HG03025 (cell line): ENCODE measurements at regions not wholly inside any gene's neighbourhood (a gene's known extent, or its start where the extent isn't known, plus 50 kb on each side); places are given as distances from the start of the nearest gene placed in this dataset.

Experiments used
- ATAC-seq: cut with Tn5 transposase; IDR thresholded peaks from one replicate; pipeline ENCODE4 v1.9.1; 2021; ENCODE audit warnings: mild to moderate bottlenecking, moderate library complexity; ENCODE audit not compliant: unreplicated experiment, low FRiP score

DNA sequence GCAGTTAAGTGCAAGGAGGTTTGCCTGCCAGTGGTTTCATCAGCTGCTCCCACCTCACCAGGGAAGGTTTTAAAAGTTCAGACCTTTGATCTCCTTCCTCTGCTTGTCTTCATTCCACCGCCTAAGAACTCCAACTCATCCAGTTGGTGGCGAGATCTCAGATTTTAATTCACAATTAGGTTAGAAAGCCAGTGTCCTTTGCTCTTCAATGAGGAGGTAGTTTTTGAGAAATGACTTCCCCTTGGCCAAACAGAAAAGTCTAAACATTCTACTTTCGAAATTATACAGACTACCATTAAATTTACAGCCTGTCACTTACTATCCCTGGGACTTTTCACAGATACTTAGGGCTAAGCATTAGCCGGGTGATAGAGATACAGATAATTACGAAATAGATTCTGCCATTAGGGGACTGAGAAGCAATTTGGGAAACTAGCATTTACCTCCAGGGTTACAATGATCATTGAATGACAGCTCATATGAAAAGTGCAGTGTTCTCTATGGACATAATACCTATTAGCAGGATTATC is 513.4 kb upstream of the GHITM start:
- ATAC-seq: no peak

DNA sequence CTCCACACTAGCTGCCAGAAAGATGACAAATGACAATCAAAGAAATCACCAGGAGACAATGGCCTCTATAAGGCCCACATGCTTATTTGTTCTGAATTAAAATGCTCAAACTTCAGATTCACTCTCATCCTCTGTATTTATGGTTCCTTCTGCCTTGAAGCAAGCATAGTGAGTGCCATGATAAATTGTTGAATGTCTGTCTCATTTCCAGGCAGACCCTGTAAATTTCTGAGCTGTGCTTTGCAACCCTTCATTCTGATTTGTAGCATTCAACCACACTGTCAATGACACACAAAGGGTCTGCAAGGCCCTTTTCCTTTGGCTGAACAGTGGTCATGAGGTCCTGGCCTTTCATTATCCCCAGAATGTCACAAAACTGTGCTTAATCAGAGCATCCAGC is 506.6 kb upstream of the GHITM start:
- no peak for ATAC-seq

DNA sequence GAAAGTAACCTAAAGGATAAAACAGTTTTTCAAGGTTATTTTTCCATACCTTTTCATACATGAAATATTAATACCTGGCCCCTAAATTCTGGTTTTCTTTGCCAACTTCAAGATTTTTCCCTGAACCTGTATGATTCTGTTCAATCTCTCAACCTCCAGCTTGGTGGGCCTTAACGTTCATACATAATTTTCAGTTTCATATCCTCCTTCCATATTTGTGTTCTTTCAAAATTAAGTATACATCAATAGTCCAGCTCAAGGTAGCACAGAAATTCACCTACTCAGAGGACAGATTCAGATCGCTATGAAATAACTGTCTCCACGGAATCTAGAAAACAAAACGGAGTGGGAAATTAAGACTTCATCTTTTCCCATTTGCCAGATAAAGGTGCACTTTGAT is 505.8 kb upstream of the GHITM start:
- no peak for ATAC-seq

DNA sequence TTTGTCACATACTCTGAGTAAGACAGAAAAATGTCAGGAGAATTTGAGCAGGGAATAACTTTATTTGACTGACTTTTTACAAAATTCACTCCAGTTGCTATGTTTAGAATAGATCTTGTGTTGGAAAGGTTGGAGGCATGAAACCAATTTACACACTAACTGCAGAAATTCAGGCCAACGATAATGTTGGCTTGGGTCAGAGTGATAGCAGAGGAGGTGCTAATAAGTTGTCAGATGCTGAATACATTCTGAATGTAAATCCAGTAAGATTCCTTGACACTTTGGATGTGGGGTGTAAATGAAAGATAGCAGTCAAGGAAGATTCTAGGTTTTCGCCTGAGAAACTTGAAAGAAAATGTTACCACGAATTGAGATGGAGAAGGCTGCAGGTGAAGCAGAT is 502.5 kb upstream of the GHITM start:
- no peak for ATAC-seq

DNA sequence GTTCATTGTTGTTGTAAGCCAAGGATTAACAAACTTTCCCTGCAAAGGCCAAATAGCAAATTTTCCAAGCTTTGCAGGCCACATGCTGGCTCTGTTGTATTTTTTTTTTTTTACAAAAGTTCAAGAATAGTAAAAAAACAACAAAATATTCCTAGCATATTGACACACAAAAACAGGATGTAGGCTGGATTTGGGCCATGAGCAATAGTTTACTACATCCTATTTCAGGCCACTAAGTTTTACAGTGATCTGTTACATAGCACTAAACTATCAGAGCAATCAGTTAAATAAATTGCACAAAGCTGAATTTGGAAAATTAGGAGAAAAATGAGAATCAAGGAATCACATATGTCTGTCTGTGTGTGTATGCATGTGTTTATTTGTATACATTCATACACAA is 491.8 kb upstream of the GHITM start:
- no peak for ATAC-seq

DNA sequence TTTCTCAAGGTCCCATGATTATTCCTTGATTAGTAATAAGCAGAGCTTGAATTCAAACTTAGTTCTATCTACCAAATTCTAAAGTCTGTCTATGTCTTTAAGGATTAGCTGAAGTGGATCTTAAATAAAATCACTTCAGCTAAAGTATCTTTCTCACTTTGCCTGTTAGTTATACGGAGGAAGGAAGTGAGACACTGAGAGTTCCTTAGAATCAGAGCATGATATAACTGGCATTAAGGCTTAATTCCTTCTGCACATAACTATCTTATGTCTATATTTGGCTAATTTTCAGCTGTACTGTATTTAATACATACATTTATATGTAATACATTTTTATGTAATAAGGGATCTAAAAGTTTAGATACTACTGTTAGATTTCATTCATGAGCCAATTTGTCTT is 491.1 kb upstream of the GHITM start:
- no peak for ATAC-seq

DNA sequence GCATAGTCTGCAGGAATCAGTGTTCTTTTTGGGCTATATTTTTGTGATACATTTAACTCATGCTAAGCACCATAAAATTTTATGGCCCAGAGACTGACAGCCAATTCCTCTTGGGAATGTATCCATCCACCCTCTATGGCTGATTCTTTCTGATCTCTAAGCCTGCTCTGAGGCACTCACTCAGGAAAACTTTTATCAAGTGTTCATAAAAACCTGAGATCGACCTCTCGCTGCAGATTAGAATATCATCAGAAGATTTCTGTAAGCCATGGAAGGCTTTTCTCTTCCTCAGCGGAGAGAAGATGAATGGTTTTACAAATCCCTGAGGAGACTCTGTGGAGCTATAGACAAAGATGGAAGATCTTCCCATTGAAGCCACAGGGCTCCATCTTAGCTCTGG is 489.8 kb upstream of the GHITM start:
- no peak for ATAC-seq

DNA sequence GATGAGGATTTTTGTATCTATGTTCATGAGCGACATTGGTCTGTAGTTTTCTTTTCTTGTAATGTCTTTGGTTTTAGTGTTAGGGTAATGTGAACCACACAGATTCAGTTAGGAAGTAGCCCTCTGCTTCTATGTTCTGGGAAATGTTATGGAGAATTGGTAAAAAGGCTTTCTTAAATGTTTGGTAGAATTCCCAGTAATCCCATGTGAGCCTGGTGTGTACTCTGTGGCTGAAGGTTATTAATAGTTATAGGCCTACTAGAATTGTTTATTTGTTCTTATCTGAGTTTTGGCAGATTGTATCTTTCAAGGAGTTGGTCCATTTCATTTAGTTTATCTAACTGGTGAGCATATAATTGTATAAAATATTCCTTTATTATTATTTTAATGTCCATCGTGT is 484.6 kb upstream of the GHITM start:
- ATAC-seq: no peak

DNA sequence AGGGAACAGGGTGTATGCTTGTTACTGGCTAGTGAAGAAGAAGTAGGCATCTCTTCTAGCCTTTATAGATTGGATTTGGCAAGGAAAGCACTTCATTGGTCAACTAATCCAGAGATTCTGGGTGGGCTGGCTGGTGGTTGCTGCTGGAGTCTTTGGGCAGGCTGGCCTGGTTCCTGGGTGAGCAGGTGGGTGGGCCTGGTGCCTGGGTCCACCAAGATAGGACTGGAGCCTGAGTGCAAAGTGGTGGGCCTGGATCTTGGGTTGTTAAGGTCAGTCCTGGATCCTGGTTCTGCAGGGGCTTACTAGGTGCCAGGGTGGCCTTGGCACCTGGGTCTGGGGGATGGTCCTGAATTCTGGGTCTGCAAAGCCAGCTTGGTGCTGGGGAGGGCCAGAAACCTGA is 482.4 kb upstream of the GHITM start:
- no peak for ATAC-seq

DNA sequence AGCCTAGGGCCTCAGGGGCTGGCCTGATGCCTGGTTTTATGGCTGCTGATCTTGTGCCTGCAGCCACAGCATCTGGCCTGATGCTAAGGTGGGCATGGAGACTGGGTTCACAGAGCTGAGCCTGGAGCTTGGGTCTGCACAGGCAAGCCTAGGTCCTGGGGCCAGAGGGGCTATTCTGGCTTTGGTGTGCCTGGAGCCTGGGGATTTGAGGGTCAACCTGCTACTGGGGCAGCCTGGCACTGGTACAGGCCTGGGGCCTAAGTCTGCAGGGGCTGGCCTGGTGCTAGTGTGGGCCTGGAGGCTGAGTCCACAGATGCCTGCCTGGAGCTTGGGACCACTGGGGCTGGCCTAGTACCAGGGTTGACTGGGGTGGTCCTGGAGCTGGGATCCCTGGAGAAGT is 481.8 kb upstream of the GHITM start:
- ATAC-seq: no peak

DNA sequence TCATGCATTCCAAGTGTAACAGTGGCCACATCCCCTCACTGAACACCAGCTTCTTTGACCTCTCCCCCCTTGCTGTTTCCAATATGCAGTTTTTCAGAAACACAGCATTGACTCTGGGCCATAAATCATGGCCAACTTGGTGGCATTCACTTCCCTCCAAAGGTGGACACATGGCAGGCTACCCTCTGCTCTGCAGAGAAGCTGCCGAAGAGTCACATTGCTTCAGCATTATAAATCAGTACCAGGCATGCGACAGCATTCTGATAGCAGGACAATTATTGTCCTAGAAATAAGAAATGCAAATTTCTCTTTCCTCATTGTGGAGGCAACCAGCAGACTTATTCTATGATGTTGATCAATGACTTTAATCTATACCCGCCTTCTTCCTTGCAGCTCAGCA is 475.4 kb upstream of the GHITM start:
- no peak for ATAC-seq

DNA sequence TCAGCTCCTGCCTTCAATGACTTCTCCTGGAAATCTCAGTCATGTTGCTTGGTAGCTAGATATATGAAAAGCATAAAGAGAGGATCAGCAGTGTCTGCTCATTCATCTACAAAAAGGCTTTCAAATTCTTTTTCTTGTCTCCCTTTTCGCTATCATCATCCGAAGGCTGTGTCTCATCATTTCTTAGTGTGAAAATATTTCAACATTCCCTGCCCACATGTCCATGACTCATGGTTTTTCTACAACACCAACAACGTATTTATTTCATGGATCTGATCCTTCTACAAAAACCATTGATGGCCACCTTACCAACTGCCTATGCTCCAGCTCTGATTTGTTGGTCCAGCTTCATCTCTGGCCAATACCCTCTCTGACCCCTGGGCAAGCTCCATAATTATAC is 472.5 kb upstream of the GHITM start:
- ATAC-seq: no peak

DNA sequence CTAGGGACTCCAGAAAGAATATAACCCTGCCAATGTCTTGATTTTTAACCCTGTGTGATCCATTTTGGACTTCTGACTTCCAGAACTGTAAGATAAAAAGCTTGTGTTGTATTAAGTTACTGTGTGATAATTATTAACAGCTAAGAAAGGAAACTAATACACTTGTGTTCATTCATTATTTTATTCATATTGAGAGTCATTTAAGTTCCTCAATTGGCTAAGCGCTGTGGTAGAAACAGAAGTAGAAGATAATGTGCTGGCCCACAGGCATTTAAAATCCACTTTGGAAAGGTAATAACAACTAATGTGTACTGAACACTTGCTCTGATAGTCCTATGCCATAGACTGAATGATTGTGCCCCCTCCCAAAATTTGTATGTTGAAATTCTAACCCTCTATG is 471.7 kb upstream of the GHITM start:
- no peak for ATAC-seq

DNA sequence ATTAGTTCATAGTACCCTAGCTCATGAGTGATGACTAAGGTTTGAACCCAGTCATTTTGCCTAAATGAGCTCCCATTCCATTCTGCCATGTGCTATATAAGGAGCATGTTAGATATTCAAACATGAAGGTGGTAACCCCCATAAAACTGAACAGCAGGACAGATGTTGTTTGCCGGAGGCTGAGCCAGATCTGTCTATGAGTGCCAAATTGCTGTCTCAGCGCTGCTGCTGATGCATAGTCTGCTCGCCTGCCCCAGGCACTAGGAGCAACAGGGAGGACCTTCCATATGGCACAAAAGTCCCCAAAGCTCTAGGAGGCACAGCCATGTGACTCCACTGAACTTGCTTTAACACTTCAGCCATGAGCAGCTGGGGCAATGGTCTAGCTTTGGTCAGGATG is 466.0 kb upstream of the GHITM start:
- ATAC-seq: no peak

DNA sequence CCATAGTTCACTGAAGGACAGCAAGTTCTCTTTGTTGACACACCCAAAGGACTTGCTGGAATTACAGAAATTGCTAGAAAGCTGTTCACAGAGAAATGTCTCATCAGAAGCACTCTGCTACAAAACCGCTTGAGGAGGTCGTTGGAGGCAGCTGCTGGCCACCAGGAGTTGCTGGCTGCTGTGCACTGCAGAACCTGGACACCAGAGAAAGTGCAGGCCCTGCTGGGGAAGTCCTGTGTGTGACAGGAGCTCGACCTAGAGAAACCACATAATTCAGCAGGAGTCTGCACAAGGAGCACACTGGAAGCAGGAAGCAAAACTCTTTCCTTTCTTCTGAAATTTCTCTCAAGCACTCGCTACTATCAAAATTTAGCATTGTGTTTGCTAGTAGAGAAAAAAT is 461.5 kb upstream of the GHITM start:
- ATAC-seq: no peak

DNA sequence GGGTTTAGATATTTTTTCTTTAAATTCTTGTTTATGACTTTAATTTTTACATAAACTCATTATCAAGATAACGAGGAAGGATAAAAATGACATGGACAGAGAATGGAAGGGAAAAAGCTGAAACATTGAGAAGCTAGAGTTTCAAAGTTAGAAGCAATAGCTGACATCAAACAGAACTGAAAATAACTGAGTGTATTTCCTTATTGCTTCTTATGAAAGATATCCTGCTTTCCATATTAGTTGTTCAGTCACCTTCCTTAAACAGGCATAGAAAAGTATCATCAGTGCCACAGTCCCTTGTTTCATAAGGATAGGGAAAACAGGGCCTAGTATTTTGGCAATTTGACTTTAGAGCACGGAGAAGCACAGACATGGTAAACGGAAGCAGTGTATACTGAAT is 460.5 kb upstream of the GHITM start:
- ATAC-seq: no peak

DNA sequence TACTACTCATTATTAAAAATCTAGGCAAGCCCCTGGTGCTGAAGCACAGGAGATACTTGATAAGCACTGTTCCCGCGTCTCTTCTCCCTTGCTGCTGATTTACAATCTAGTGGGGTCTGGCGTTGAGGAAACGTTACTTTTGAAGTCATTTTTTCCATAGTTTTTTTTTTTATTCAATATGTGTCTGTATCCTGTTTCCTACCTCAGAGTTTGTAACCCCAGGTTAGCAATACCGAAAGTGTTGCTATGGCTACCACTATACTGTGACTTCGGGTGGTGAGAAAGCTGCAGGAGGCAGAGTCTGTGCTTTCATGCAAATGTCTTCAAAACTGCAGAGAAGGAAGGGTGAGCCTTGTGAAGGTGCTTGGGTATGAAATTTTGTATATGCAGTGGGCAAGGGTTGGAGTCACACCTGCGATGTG is 458.8 kb upstream of the GHITM start:
- ATAC-seq: peak; percentile 99

DNA sequence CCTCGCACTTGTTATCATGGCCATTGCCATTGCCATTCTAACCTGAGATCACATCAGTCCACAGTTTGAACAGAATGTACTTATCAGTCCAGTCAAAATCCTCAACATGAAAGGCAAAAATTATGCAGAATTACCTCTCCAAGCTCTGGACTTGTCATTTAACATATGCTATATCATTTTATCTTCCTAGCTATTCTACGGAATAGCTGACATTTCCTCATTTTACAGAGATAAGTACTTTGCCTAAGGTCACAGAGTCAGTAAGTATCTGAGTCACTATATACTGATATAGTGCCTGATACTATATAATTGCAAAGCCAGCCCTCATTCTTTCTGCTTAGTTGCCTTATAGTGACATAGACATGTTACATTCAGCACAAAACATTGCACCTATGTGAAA is 456.9 kb upstream of the GHITM start:
- no peak for ATAC-seq

DNA sequence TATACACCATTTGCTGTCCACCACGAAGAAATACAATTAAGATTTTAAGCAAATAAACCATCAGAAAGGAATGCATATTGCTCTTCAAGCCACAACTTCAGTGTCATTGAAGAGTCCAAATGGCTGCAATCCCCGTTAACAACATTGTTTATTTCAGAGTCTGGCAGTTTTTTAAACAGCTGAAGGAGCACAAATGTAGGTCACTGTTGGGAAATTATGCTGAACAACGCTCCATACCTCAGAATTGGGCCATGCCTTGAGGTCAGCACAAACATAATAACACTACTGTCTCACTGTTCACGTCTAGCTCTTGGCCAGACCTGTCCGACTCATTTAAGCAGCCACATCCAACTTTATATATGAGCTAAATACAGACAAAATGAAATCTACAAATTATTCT is 453.9 kb upstream of the GHITM start:
- no peak for ATAC-seq

DNA sequence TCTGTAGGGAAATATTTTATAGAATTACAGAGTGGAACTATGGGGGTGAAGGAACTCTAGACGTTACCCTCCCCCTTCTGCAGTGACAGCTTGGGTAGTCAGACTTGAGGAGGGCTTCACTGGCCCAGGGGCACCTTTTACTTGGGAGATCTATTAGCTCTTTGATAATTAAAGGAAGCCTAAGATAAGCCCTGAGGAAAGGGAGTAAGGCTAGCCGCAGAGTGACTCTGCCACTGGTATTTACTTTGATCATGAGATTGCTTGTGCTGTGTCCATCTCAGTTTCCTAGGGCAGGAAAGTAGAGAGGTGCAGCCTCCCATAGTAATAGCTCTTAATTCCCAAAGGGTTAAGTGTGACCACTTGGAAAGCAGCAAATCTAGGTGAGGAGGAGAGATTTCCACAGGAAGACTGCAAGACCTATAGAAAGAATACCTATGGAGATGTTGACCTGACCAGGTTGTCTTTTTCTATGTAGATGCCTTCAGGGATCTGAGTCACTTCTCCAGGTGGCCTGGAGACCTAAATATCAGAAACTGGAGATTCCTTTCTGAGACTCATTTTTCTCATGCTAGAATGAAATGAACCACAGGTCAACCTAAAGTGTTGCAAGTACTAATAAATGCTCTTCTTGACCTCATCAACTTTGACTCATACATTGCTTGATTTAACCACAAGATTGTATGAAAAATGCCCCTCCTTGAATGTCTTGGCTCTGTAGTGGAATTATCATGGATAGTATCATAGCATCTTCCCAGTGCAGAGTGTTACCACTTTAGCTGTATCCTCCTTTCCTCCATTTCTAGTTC is 447.3 kb upstream of the GHITM start:
- ATAC-seq: no peak

DNA sequence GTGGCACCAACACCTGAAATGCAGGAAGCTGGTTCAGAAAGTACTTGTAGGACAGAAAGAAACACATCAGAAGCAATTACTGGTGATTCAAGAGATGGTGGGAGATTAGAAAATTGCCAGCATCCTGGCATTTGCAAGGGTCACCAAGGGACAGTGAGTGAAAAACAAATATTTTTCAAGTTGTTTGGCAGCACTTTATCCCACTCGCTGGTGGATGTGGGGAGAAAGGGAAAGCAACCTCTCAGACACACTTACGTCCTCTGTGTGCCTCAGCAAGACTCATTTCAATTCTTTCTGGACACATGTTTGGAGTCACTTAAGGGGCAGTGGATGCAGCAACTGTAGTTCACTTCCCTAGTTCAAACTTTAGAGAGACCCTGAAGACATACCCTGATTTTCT is 440.4 kb upstream of the GHITM start:
- no peak for ATAC-seq

DNA sequence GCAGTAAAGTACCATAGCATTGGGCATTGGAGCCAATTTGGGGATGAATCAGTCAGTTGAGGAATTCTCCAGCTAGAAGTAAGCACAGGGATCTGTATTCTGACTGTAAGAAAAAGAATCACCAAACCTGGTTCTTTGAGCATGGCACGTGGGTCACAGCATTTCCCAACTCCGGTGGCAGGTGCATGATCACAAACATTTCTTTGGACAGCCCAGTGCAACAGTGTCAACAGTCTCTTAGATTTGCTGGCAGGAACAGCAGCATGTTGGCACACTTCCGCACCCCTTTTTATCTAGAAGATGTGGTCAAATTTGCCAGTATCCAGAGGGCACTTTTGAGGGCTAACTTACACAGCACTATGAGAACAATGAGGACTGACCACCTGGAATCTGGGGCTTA is 437.5 kb upstream of the GHITM start:
- ATAC-seq: no peak

DNA sequence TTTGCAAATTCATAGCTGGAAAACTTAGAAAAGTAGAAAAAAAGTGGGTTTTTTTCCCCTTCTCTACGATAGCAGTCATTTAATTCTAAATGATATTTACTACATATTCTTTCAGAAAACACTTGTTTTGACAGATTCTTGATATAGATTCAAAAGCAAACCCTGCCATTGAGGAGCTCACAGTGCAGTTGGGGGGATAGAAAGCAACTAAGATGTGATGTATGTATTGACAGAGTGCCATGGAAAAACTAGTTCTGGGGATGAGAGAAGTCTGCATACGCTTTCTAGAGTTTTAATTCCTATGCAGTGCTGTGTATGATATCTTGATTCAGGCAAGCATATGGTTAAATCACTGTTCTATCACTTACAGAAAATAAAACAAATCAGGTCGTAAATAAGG is 436.6 kb upstream of the GHITM start:
- ATAC-seq: no peak
